H9 (cell line): ENCODE measurements at regions not wholly inside any gene's neighbourhood (a gene's known extent, or its start where the extent isn't known, plus 50 kb on each side); places are given as distances from the start of the nearest gene placed in this dataset.

Source experiments
- DNase-seq: peaks from one replicate; pipeline ENCODE4 v3.0.0-alpha.2; 2017
- H2AFZ ChIP-seq: one replicate; pipeline ENCODE4 v1.6.1; 2013; ENCODE audit warnings: mild to moderate bottlenecking, low read length, control low read depth, moderate library complexity
- H2AK5ac ChIP-seq: 2 replicates; pipeline ENCODE4 v1.6.1; 2013; ENCODE audit warnings: low read length, control low read depth, mixed read lengths; ENCODE audit not compliant: insufficient read length
- H2BK120ac ChIP-seq: one replicate; pipeline ENCODE4 v1.6.1; 2013; ENCODE audit warnings: low read depth, mild to moderate bottlenecking, low read length, control low read depth, inconsistent platforms; ENCODE audit not compliant: poor library complexity, severe bottlenecking
- H2BK12ac ChIP-seq: 2 replicates; pipeline ENCODE4 v1.6.1; 2013; ENCODE audit warnings: low read length, control low read depth, mixed read lengths, low read depth; ENCODE audit not compliant: insufficient read length
- H2BK15ac ChIP-seq: 2 replicates; pipeline ENCODE4 v1.6.1; 2013; ENCODE audit warnings: low read depth, low read length, control low read depth
- H2BK20ac ChIP-seq: one replicate; pipeline ENCODE4 v1.6.1; 2013; ENCODE audit warnings: low read depth, mild to moderate bottlenecking, low read length, control low read depth, inconsistent platforms; ENCODE audit not compliant: poor library complexity, severe bottlenecking
- H2BK5ac ChIP-seq: 2 replicates; pipeline ENCODE4 v1.6.1; 2013; ENCODE audit warnings: low read length, control low read depth, mixed read lengths; ENCODE audit not compliant: insufficient read length
- H3K14ac ChIP-seq: 2 replicates; pipeline ENCODE4 v1.6.1; 2013; ENCODE audit warnings: low read length, control low read depth; ENCODE audit not compliant: insufficient read depth
- H3K18ac ChIP-seq: 2 replicates; pipeline ENCODE4 v1.6.1; 2013; ENCODE audit warnings: low read depth, mild to moderate bottlenecking, mixed read lengths, low read length, control low read depth; ENCODE audit not compliant: insufficient read length
- H3K23ac ChIP-seq: 2 replicates; pipeline ENCODE4 v1.6.1; 2013; ENCODE audit warnings: low read length, control low read depth, mixed read lengths, low read depth; ENCODE audit not compliant: insufficient read length
- H3K23me2 ChIP-seq: 2 replicates; pipeline ENCODE4 v1.6.1; 2013; ENCODE audit warnings: low read depth, mild to moderate bottlenecking, mixed read lengths, low read length, control low read depth; ENCODE audit not compliant: insufficient read length, poor library complexity, severe bottlenecking
- H3K27ac ChIP-seq: 2 replicates; pipeline ENCODE4 v1.5.1; 2013; ENCODE audit warnings: low read length, control low read depth, mixed read lengths, low read depth; ENCODE audit not compliant: insufficient read length
- H3K27me3 ChIP-seq: 2 replicates; pipeline ENCODE4 v1.6.1; 2013; ENCODE audit warnings: low read length, control low read depth, inconsistent platforms; ENCODE audit not compliant: insufficient read depth
- H3K4ac ChIP-seq: 2 replicates; pipeline ENCODE4 v1.6.1; 2013; ENCODE audit warnings: low read depth, mild to moderate bottlenecking, control low read depth, inconsistent platforms, low read length, moderate library complexity
- H3K4me1 ChIP-seq: 2 replicates; pipeline ENCODE4 v1.6.1; 2013; ENCODE audit warnings: low read length, control low read depth, inconsistent platforms; ENCODE audit not compliant: insufficient read depth
- H3K4me2 ChIP-seq: 2 replicates; pipeline ENCODE4 v1.6.1; 2013; ENCODE audit warnings: low read length, control low read depth, mixed read lengths; ENCODE audit not compliant: insufficient read length, insufficient read depth
- H3K56ac ChIP-seq: 2 replicates; pipeline ENCODE4 v1.6.1; 2013; ENCODE audit warnings: low read depth, mild to moderate bottlenecking, mixed read lengths, low read length, control low read depth; ENCODE audit not compliant: insufficient read length
- H3K79me1 ChIP-seq: 2 replicates; pipeline ENCODE4 v1.6.1; 2013; ENCODE audit warnings: low read depth, mild to moderate bottlenecking, moderate library complexity, low read length, control low read depth, inconsistent platforms; ENCODE audit not compliant: insufficient read depth, poor library complexity, severe bottlenecking
- H3K79me2 ChIP-seq: 2 replicates; pipeline ENCODE4 v1.6.1; 2013; ENCODE audit warnings: low read length, control low read depth, inconsistent platforms; ENCODE audit not compliant: insufficient read depth
- H3K9ac ChIP-seq: 2 replicates; pipeline ENCODE4 v1.6.1; 2013; ENCODE audit warnings: low read length, control low read depth, mixed read lengths; ENCODE audit not compliant: insufficient read length; ENCODE audit errors: extremely low read depth
- H3K9me3 ChIP-seq: one replicate; pipeline ENCODE4 v1.6.1; 2013; ENCODE audit warnings: low read depth, low read length, inconsistent platforms; ENCODE audit not compliant: control insufficient read depth
- H3T11ph ChIP-seq: one replicate; pipeline ENCODE4 v1.6.1; 2013; ENCODE audit warnings: mild to moderate bottlenecking, low read length, control low read depth, inconsistent platforms
- H4K20me1 ChIP-seq: one replicate; pipeline ENCODE4 v1.6.1; 2013; ENCODE audit not compliant: control insufficient read depth, insufficient read length, insufficient read depth
- H4K5ac ChIP-seq: 2 replicates; pipeline ENCODE4 v1.6.1; 2013; ENCODE audit warnings: low read depth, mild to moderate bottlenecking, mixed read lengths, low read length, control low read depth; ENCODE audit not compliant: insufficient read length
- H4K8ac ChIP-seq: replicated peaks from 2 replicates; pipeline ENCODE4 v1.6.1; 2013; ENCODE audit warnings: low read length, control low read depth, mixed read lengths, low read depth; ENCODE audit not compliant: insufficient read length
- H4K91ac ChIP-seq: 2 replicates; pipeline ENCODE4 v1.6.1; 2013; ENCODE audit warnings: low read depth, mild to moderate bottlenecking, moderate library complexity, mixed read lengths, low read length, control low read depth; ENCODE audit not compliant: insufficient read length
- H3K27ac Mint-ChIP-seq, 3 experiments: 2 replicates in 2 of 3; 3 replicates in 1 of 3; pipeline ENCODE4 v1.8.0; 2020 to 2021; ENCODE audit warnings: mixed read lengths in 3 of 3, mild to moderate bottlenecking in 1 of 3, moderate library complexity in 1 of 3
- H3K27me3 Mint-ChIP-seq: 2 replicates; pipeline ENCODE4 v1.8.0; 2021; ENCODE audit warnings: low read depth, mild to moderate bottlenecking, moderate library complexity, mixed read lengths
- H3K36me3 Mint-ChIP-seq, 3 experiments: 2 replicates in 2 of 3; 3 replicates in 1 of 3; pipeline ENCODE4 v1.8.0; 2020 to 2021; ENCODE audit warnings: low read depth in 3 of 3, mixed read lengths in 3 of 3; ENCODE audit not compliant: insufficient read depth in 1 of 3
- H3K4me1 Mint-ChIP-seq, 2 experiments: 2 replicates each; pipeline ENCODE4 v1.8.0; 2020; ENCODE audit warnings: mixed read lengths in 2 of 2
- H3K4me3 Mint-ChIP-seq, 2 experiments: 2 replicates in 1 of 2; 3 replicates in 1 of 2; pipeline ENCODE4 v1.8.0; 2020 to 2021; ENCODE audit warnings: mild to moderate bottlenecking in 2 of 2, mixed read lengths in 2 of 2, moderate library complexity in 1 of 2
- H3K9me3 Mint-ChIP-seq, 2 experiments: 2 replicates in 1 of 2; 3 replicates in 1 of 2; pipeline ENCODE4 v1.8.0; 2020; ENCODE audit warnings: mild to moderate bottlenecking in 2 of 2, mixed read lengths in 2 of 2, moderate library complexity in 1 of 2
- CTCF ChIP-seq: fragments of 200-600 bp; sonication (generic); conservative IDR thresholded peaks from 3 replicates; pipeline ENCODE4 v1.8.0; 2021; ENCODE audit warnings: antibody characterized with exemption, mild to moderate bottlenecking
- WGBS: extraction: QIAGEN DNeasy Blood & Tissue Kit; methylation state at CpG from one replicate; pipeline ENCODE4 v1.1.7; 2013; ENCODE audit warnings: missing lambda C conversion rate, low lambda C conversion rate, mixed read lengths; ENCODE audit not compliant: insufficient read length; ENCODE audit errors: extremely low coverage; 5-methylcytosine and 5-hydroxymethylcytosine counted together

GRCh38 chr14:49961270-49962222 lies 68.7 kb downstream of the ARF6 start:
- Histone ChIP-seq H2AK5ac (no peak overlapping the region), H3K9me3 (no peaks in the 10 kb centered on the region), H3K56ac (no peak overlapping the region), H3K79me2 (no peaks in the 10 kb centered on the region), H3K9ac (no peak overlapping the region), H2BK5ac (no peak overlapping the region), H3K79me1 (no peaks in the 10 kb centered on the region), H2BK12ac (no peak overlapping the region), H3K23me2 (no peaks in the 10 kb centered on the region), H4K8ac (no peak overlapping the region), H3K4ac (no peak overlapping the region), H4K5ac (no peak overlapping the region), H3K4me2 (no peak overlapping the region), H2BK15ac (no peak overlapping the region), H2BK120ac (no peak overlapping the region), H3K23ac (no peak overlapping the region), H3K14ac (no peak overlapping the region), H3T11ph (no peak overlapping the region), H3K27me3 (no peaks in the 10 kb centered on the region), H4K20me1 (no peaks in the 10 kb centered on the region), H3K4me1 (no peaks in the 10 kb centered on the region; the same call in none of the 2 replicates), H3K27ac (no peak overlapping the region), H2BK20ac (no peak overlapping the region), H4K91ac (no peak overlapping the region), H2AFZ (no peak overlapping the region), H3K18ac (no peak overlapping the region)
- Mint-ChIP-seq H3K4me1 (peaks cover 12 to 15% of the 10 kb centered on the region in 2 experiments), H3K4me3 (no peak overlapping the region), H3K9me3 (no peaks in the 10 kb centered on the region), H3K27ac (no peak overlapping the region; a peak in 1 of 7 replicates), H3K36me3 (no peaks in the 10 kb centered on the region), H3K27me3 (no peaks in the 10 kb centered on the region)
- no peak for DNase-seq
- TF ChIP-seq CTCF: no peak
- WGBS: no CpG with 5 or more reads among the region's 13 CpGs
